Fibroblast of pulmonary artery (primary cell): ENCODE measurements at regions not wholly inside any gene's neighbourhood (a gene's known extent, or its start where the extent isn't known, plus 50 kb on each side); places are given as distances from the start of the nearest gene placed in this dataset.

Experiments used
- DNase-seq: peaks from one replicate; pipeline ENCODE4 v3.0.0-alpha.2; 2010; ENCODE audit warnings: low read depth
- H3K4me3 ChIP-seq: replicated peaks from 2 replicates; pipeline ENCODE4 v1.5.1; 2011; ENCODE audit warnings: low read depth, mild to moderate bottlenecking, control low read depth, low read length, moderate library complexity
- CTCF ChIP-seq: IDR thresholded peaks from 2 replicates; pipeline ENCODE4 v1.5.1; 2011; ENCODE audit warnings: mild to moderate bottlenecking, control low read depth, low read length, inconsistent platforms; ENCODE audit errors: missing control alignments

GRCh38 chr10:94218493-94219183, 144.1 kb downstream of the NOC3L start:
- no peak for DNase-seq
- H3K4me3 ChIP-seq: no peak overlapping the region
- TF ChIP-seq CTCF: no peak

GRCh38 chr10:94219829-94220228, 142.9 kb downstream of the NOC3L start:
- no peak overlapping the region for H3K4me3 ChIP-seq
- no peak for TF ChIP-seq CTCF
- no peak for DNase-seq

- no peak for TF ChIP-seq CTCF
- no peak overlapping the region for H3K4me3 ChIP-seq
- DNase-seq: no peak
Measured at GRCh38 chr10:94220717-94221116, 142.0 kb downstream of the NOC3L start.

- DNase-seq: no peak
Measured at GRCh38 chr10:94223702-94224370, 138.9 kb downstream of the NOC3L start.

GRCh38 chr10:94224656-94225055, 138.1 kb downstream of the NOC3L start:
- no peak for DNase-seq
- no peak for TF ChIP-seq CTCF
- H3K4me3 ChIP-seq: no peak overlapping the region

More at GRCh38 chr10:94223702-94224370, 138.9 kb downstream of the NOC3L start:
- no peak for TF ChIP-seq CTCF
- H3K4me3 ChIP-seq: no peak overlapping the region

- no peak for DNase-seq
- H3K4me3 ChIP-seq: no peak overlapping the region
- TF ChIP-seq CTCF: peak; percentile 13
Measured at GRCh38 chr10:94225589-94225988, 137.2 kb downstream of the NOC3L start.
